ENCODE measurements at regions not wholly inside any gene's neighbourhood (a gene's known extent, or its start where the extent isn't known, plus 50 kb on each side); places are given as distances from the start of the nearest gene placed in this dataset.
A peak's percentile ranks its signal among the peaks of the same experiment; 100 is the strongest.

- no peak for TF ChIP-seq EZH2 (IDR thresholded peaks at IDR 0.05; ENCODE audit: low read length)
- DNase-seq (ENCODE audit: low read depth, low spot score), result no peak
- FAIRE-seq, result no peak
- Histone ChIP-seq H3K27ac (ENCODE audit: control insufficient read depth, insufficient read depth, low read length) (no peak overlapping the region), H3K9me3 (ENCODE audit: control insufficient read depth, low read depth, low read length) (peaks cover 5% of the 10 kb centered on the region), H3K9ac (ENCODE audit: control insufficient read depth, extremely low read depth, insufficient read depth, low read length) (no peak overlapping the region), H3K36me3 (ENCODE audit: control insufficient read depth in 2 of 2, extremely low read depth in 1 of 2, insufficient read depth in 2 of 2, low read length in 2 of 2) (no peaks in the 10 kb centered on the region), H2AFZ (ENCODE audit: control insufficient read depth, low read length) (no peak overlapping the region), H3K9me1 (ENCODE audit: control insufficient read depth, extremely low read depth, insufficient read depth, low read length) (no peaks in the 10 kb centered on the region), H3K79me2 (ENCODE audit: control insufficient read depth, insufficient read depth, low read length) (no peaks in the 10 kb centered on the region), H3K27me3 (ENCODE audit: control insufficient read depth, extremely low read depth, insufficient read depth, low read length) (peaks cover under 1% of the 10 kb centered on the region), H3K4me1 (ENCODE audit: control insufficient read depth, extremely low read depth, insufficient read depth, low read length) (peaks cover 19% of the 10 kb centered on the region), H4K20me1 (ENCODE audit: control insufficient read depth, extremely low read depth, insufficient read depth, low read length) (no peaks in the 10 kb centered on the region), H3K4me3 (ENCODE audit: control insufficient read depth in 2 of 3, extremely low read depth in 1 of 3, insufficient read depth in 2 of 3, low read depth in 1 of 3, low read length in 3 of 3) (no peak overlapping the region), H3K4me2 (ENCODE audit: control insufficient read depth, extremely low read depth, insufficient read depth, low read depth, low read length) (no peak overlapping the region)
- dilution Hi-C loops (cut with MboI; ENCODE audit: extremely low pct_ligation_motif_present, low sequenced_read_pairs), result no loop called here
Observed at GRCh38 chr1:29971703-29972102, 735.4 kb downstream of the PTPRU start.

DNA sequence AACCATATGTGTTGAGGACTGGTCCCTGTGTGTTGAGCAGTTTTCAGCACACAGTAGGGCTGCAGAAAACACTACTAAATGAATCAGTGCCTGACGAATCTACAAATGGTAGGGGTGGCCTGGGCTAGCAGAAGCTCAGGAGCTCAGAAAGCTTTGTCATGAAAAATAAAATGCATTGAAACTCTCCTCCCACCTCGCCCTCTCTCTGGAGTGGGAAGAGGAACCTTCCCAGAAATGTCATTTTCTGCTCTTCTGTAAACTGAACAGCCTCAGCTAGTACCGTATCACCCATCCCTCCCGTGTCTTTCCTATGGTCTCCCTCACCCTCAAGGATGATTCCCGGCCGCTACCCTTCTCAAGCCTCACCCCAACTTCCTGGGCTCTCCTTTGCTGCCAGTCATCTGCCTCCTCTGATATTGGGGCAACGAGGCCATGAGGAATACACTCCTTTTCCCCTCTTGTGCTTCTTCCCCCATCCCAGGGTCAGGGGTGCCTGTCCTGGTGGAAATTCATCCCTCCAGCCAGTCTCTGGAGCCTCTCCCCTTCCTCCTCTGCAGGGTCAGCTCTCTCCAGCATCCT lies 734.5 kb downstream of the PTPRU start:
- H3K9me1 ChIP-seq (ENCODE audit: control insufficient read depth, extremely low read depth, insufficient read depth, low read length), result no peaks in the 10 kb centered on the region
- FAIRE-seq (no peak), DNase-seq (ENCODE audit: low read depth, low spot score) (no peak)
- no peak for TF ChIP-seq EZH2 (IDR thresholded peaks at IDR 0.05; ENCODE audit: low read length)
- H3K36me3 ChIP-seq (ENCODE audit: control insufficient read depth in 2 of 2, extremely low read depth in 1 of 2, insufficient read depth in 2 of 2, low read length in 2 of 2), result no peaks in the 10 kb centered on the region
- H3K27ac ChIP-seq (ENCODE audit: control insufficient read depth, insufficient read depth, low read length), result no peak overlapping the region
- H4K20me1 ChIP-seq (ENCODE audit: control insufficient read depth, extremely low read depth, insufficient read depth, low read length), result no peaks in the 10 kb centered on the region
- H3K4me2 ChIP-seq (ENCODE audit: control insufficient read depth, extremely low read depth, insufficient read depth, low read depth, low read length), result no peak overlapping the region
- dilution Hi-C loops (cut with MboI; ENCODE audit: extremely low pct_ligation_motif_present, low sequenced_read_pairs), result no loop called here
- H3K4me3 ChIP-seq (ENCODE audit: control insufficient read depth in 2 of 3, extremely low read depth in 1 of 3, insufficient read depth in 2 of 3, low read depth in 1 of 3, low read length in 3 of 3), result no peak overlapping the region
- H2AFZ ChIP-seq (ENCODE audit: control insufficient read depth, low read length), result no peak overlapping the region
- no peak overlapping the region for H3K9ac ChIP-seq (ENCODE audit: control insufficient read depth, extremely low read depth, insufficient read depth, low read length)
- peaks cover 5% of the 10 kb centered on the region for H3K9me3 ChIP-seq (ENCODE audit: control insufficient read depth, low read depth, low read length)
- no peaks in the 10 kb centered on the region for H3K79me2 ChIP-seq (ENCODE audit: control insufficient read depth, insufficient read depth, low read length)
- peaks cover 19% of the 10 kb centered on the region for H3K4me1 ChIP-seq (ENCODE audit: control insufficient read depth, extremely low read depth, insufficient read depth, low read length)
- H3K27me3 ChIP-seq (ENCODE audit: control insufficient read depth, extremely low read depth, insufficient read depth, low read length), result peaks cover 8% of the 10 kb centered on the region

DNA sequence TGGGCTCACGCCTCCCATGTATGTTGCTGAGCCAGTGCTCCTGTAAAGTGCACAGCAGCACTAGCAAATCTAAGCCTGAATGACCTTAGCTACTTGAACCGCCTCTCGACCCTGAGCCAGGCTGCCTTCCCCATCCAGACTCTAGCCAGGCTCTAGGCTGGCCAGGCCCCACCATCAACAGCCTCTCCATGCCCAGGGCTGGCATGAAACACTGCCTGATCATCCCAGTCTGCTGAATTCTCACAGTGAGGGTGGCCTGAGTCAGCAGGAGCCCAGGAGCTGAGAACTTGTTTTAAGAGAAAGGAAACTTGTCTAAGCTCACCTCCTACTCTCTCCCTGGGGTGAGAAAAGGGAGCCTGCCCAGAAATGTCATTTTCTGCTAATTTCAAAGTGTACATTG lies 733.3 kb downstream of the PTPRU start:
- no peak overlapping the region for H3K9ac ChIP-seq (ENCODE audit: control insufficient read depth, extremely low read depth, insufficient read depth, low read length)
- no peak for DNase-seq (ENCODE audit: low read depth, low spot score)
- H3K27me3 ChIP-seq (ENCODE audit: control insufficient read depth, extremely low read depth, insufficient read depth, low read length), result peaks cover 14% of the 10 kb centered on the region
- no peak overlapping the region for H3K4me2 ChIP-seq (ENCODE audit: control insufficient read depth, extremely low read depth, insufficient read depth, low read depth, low read length)
- peaks cover 15% of the 10 kb centered on the region for H3K4me1 ChIP-seq (ENCODE audit: control insufficient read depth, extremely low read depth, insufficient read depth, low read length)
- FAIRE-seq, result peak; percentile 20
- dilution Hi-C loops (cut with MboI; ENCODE audit: extremely low pct_ligation_motif_present, low sequenced_read_pairs), result no loop called here
- H3K9me3 ChIP-seq (ENCODE audit: control insufficient read depth, low read depth, low read length), result peaks cover 5% of the 10 kb centered on the region
- no peak overlapping the region for H3K27ac ChIP-seq (ENCODE audit: control insufficient read depth, insufficient read depth, low read length)
- no peak overlapping the region for H2AFZ ChIP-seq (ENCODE audit: control insufficient read depth, low read length)
- H3K79me2 ChIP-seq (ENCODE audit: control insufficient read depth, insufficient read depth, low read length), result no peaks in the 10 kb centered on the region
- no peaks in the 10 kb centered on the region for H3K9me1 ChIP-seq (ENCODE audit: control insufficient read depth, extremely low read depth, insufficient read depth, low read length)
- H4K20me1 ChIP-seq (ENCODE audit: control insufficient read depth, extremely low read depth, insufficient read depth, low read length), result no peaks in the 10 kb centered on the region
- no peaks in the 10 kb centered on the region for H3K36me3 ChIP-seq (ENCODE audit: control insufficient read depth in 2 of 2, extremely low read depth in 1 of 2, insufficient read depth in 2 of 2, low read length in 2 of 2)
- TF ChIP-seq CTCF (optimal IDR thresholded peaks at IDR 0.05 in 1 of 3, IDR thresholded peaks at IDR 0.05 in 1 of 3, conservative IDR thresholded peaks at IDR 0.05 in 1 of 3; ENCODE audit: extremely low read depth in 1 of 3, insufficient read depth in 2 of 3, low read length in 3 of 3), result no peak
- TF ChIP-seq EZH2 (IDR thresholded peaks at IDR 0.05; ENCODE audit: low read length), result no peak
- H3K4me3 ChIP-seq (ENCODE audit: control insufficient read depth in 2 of 3, extremely low read depth in 1 of 3, insufficient read depth in 2 of 3, low read depth in 1 of 3, low read length in 3 of 3), result no peak overlapping the region

Data from keratinocyte (primary cell).